OCI-LY7 (cell line): ENCODE measurements at regions not wholly inside any gene's neighbourhood (a gene's known extent, or its start where the extent isn't known, plus 50 kb on each side); places are given as distances from the start of the nearest gene placed in this dataset.

Experiments
- EZH2phosphoT487 ChIP-seq: fragments of 200-600 bp; sonication (generic); IDR thresholded peaks from 2 replicates; pipeline ENCODE4 v1.6.1; 2018; ENCODE audit warnings: low read depth, borderline replicate concordance, mild to moderate bottlenecking, mixed run types, antibody characterized with exemption, low read length, moderate library complexity, mixed read lengths
- TF ChIP-seq, protein P1 (sequence below): fragments of 200-600 bp; sonication (generic); conservative IDR thresholded peaks from 2 replicates; pipeline ENCODE4 v1.5.1; 2014; ENCODE audit warnings: mild to moderate bottlenecking, antibody characterized with exemption, low read length, moderate library complexity, mixed read lengths

DNA sequence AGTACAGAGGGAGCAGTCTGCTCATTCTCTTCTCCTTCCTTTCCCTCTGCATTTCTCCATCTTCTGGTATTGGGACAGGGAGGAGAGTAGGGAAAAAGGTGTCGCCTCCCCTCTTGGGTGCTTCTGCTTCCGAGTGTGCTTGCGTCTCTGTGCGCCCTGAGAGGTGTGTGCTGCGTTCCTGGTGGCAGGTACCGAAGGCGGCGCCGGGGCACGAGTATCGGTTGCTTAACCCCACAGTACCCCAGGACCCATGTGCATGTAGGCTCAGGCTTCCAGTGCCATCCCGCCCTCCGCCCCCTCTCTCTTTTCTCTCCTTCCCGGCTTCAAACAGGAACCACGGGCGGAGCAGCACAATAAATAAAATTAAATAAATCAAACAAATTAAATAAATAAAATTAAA lies 169.3 kb upstream of the GLI3 start:
- TF ChIP-seq, protein P1, sequence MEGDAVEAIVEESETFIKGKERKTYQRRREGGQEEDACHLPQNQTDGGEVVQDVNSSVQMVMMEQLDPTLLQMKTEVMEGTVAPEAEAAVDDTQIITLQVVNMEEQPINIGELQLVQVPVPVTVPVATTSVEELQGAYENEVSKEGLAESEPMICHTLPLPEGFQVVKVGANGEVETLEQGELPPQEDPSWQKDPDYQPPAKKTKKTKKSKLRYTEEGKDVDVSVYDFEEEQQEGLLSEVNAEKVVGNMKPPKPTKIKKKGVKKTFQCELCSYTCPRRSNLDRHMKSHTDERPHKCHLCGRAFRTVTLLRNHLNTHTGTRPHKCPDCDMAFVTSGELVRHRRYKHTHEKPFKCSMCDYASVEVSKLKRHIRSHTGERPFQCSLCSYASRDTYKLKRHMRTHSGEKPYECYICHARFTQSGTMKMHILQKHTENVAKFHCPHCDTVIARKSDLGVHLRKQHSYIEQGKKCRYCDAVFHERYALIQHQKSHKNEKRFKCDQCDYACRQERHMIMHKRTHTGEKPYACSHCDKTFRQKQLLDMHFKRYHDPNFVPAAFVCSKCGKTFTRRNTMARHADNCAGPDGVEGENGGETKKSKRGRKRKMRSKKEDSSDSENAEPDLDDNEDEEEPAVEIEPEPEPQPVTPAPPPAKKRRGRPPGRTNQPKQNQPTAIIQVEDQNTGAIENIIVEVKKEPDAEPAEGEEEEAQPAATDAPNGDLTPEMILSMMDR = no peak
- no peak for TF ChIP-seq EZH2phosphoT487
